ENCODE measurements at regions not wholly inside any gene's neighbourhood (a gene's known extent, or its start where the extent isn't known, plus 50 kb on each side); places are given as distances from the start of the nearest gene placed in this dataset.
"Not testable (repeated sequence)": the region's sequence is repeated elsewhere in the genome, so short reads cannot be mapped to it uniquely, and the experiment has no call there.

DNA sequence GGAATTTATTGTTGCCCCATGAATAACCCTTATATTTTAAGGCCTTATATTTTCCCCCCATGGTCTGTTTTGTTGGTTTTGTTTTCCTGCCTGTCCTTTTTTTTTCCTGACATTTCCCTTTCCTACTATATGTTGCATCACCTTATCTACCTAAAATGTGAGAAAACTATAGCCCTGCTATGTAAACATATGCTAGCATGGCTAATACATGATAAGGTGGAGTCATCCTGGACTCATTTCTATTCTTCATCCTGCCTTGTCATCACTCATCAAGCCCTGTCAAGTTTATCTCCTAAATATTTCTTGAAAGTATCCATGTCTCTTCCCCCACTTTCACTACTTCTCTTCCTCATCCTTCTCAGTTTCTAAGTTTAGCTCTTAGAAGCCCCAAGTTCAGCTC, 2168.8 kb upstream of the RAG2 start:
- peaks cover 2% of the 10 kb centered on the region for H3K27me3 Mint-ChIP-seq (ENCODE audit: unreplicated experiment)
- H3K27ac Mint-ChIP-seq (ENCODE audit: unreplicated experiment), result no peak overlapping the region
- DNase-seq (ENCODE audit: low spot score), result no peak
- TF ChIP-seq CTCF (IDR thresholded peaks at IDR 0.05; ENCODE audit: unreplicated experiment), result no peak
- peaks cover 5% of the 10 kb centered on the region for H3K9me3 Mint-ChIP-seq (ENCODE audit: unreplicated experiment)
- no peaks in the 10 kb centered on the region for H3K4me1 Mint-ChIP-seq (ENCODE audit: unreplicated experiment)
- H3K4me3 Mint-ChIP-seq (ENCODE audit: unreplicated experiment), result no peak overlapping the region
- no peaks in the 10 kb centered on the region for H3K36me3 Mint-ChIP-seq (ENCODE audit: low read depth, unreplicated experiment)

GRCh38 chr11:38759394-38759793, 2161.4 kb upstream of the RAG2 start:
- DNase-seq (ENCODE audit: low spot score), result no peak
- H3K4me3 Mint-ChIP-seq (ENCODE audit: unreplicated experiment), result no peak overlapping the region
- no peaks in the 10 kb centered on the region for H3K9me3 Mint-ChIP-seq (ENCODE audit: unreplicated experiment)
- TF ChIP-seq CTCF (IDR thresholded peaks at IDR 0.05; ENCODE audit: unreplicated experiment), result no peak
- H3K4me1 Mint-ChIP-seq (ENCODE audit: unreplicated experiment), result peaks cover 3% of the 10 kb centered on the region
- no peak overlapping the region for H3K27ac Mint-ChIP-seq (ENCODE audit: unreplicated experiment)
- H3K36me3 Mint-ChIP-seq (ENCODE audit: low read depth, unreplicated experiment), result no peaks in the 10 kb centered on the region
- H3K27me3 Mint-ChIP-seq (ENCODE audit: unreplicated experiment), result no peaks in the 10 kb centered on the region

- TF ChIP-seq CTCF (IDR thresholded peaks at IDR 0.05; ENCODE audit: unreplicated experiment), result no peak
- Mint-ChIP-seq H3K4me1 (ENCODE audit: unreplicated experiment) (peaks cover 3% of the 10 kb centered on the region), H3K4me3 (ENCODE audit: unreplicated experiment) (no peak overlapping the region), H3K9me3 (ENCODE audit: unreplicated experiment) (no peaks in the 10 kb centered on the region), H3K27me3 (ENCODE audit: unreplicated experiment) (no peaks in the 10 kb centered on the region), H3K36me3 (ENCODE audit: low read depth, unreplicated experiment) (no peaks in the 10 kb centered on the region), H3K27ac (ENCODE audit: unreplicated experiment) (no peak overlapping the region)
- DNase-seq (ENCODE audit: low spot score), result no peak
Measured at GRCh38 chr11:38756537-38756936, 2158.5 kb upstream of the RAG2 start.

DNA sequence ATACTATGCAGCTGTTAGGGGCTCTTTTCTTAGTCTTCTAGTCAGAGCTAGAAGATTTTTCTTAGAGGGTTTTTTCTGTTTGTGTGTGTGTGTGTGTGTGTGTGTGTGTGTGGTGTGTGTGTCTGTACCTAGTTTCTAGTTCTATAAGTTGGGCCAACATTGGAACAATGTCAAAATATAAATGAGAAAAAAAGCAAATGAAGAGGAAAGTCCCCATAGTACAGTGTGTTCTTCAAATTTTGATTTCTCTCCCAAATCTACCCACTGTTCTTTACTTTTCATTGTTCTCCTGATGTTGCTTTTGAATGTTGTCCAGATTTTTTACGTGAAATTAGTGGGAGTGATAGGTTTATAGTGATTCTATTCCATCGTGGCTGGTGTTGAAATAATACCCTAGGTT, 2153.4 kb upstream of the RAG2 start:
- Mint-ChIP-seq H3K4me3 (ENCODE audit: unreplicated experiment) (no peak overlapping the region), H3K4me1 (ENCODE audit: unreplicated experiment) (no peaks in the 10 kb centered on the region), H3K9me3 (ENCODE audit: unreplicated experiment) (no peaks in the 10 kb centered on the region), H3K27me3 (ENCODE audit: unreplicated experiment) (peaks cover 1% of the 10 kb centered on the region), H3K36me3 (ENCODE audit: low read depth, unreplicated experiment) (no peaks in the 10 kb centered on the region), H3K27ac (ENCODE audit: unreplicated experiment) (no peak overlapping the region)
- TF ChIP-seq CTCF (IDR thresholded peaks at IDR 0.05; ENCODE audit: unreplicated experiment), result no peak
- DNase-seq (ENCODE audit: low spot score), result no peak

DNA sequence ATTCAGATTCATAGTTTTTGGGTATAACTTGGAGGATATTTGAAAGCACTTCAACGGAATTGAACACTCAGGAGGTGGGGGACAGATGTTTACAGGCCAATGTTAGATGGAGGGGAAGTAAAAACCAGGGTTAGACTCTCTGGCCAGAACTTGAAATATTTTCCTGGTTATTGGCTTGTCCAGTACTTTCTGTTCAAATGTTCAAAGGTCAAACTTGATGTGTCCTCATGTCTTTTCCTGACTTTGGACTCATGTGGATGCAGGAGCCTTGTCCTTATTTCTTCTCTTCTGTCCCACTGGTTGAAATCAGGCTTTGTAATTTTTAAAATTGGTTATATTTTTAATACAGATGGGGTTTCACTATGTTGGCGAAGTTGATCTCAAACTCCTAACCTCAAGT, 2148.5 kb upstream of the RAG2 start:
- not testable (repeated sequence) for H3K36me3 Mint-ChIP-seq (ENCODE audit: low read depth, unreplicated experiment); H3K4me3 Mint-ChIP-seq (ENCODE audit: unreplicated experiment); H3K27ac Mint-ChIP-seq (ENCODE audit: unreplicated experiment); DNase-seq (ENCODE audit: low spot score); H3K27me3 Mint-ChIP-seq (ENCODE audit: unreplicated experiment); H3K9me3 Mint-ChIP-seq (ENCODE audit: unreplicated experiment); H3K4me1 Mint-ChIP-seq (ENCODE audit: unreplicated experiment)

- no peak for DNase-seq (ENCODE audit: low spot score)
- no peak overlapping the region for H3K4me3 Mint-ChIP-seq (ENCODE audit: unreplicated experiment)
- no peak overlapping the region for H3K27ac Mint-ChIP-seq (ENCODE audit: unreplicated experiment)
- H3K9me3 Mint-ChIP-seq (ENCODE audit: unreplicated experiment), result no peaks in the 10 kb centered on the region
- H3K27me3 Mint-ChIP-seq (ENCODE audit: unreplicated experiment), result peaks cover 1% of the 10 kb centered on the region
- no peak for TF ChIP-seq CTCF (IDR thresholded peaks at IDR 0.05; ENCODE audit: unreplicated experiment)
- H3K36me3 Mint-ChIP-seq (ENCODE audit: low read depth, unreplicated experiment), result no peaks in the 10 kb centered on the region
- H3K4me1 Mint-ChIP-seq (ENCODE audit: unreplicated experiment), result no peaks in the 10 kb centered on the region
Measured at GRCh38 chr11:38723361-38723760, 2125.3 kb upstream of the RAG2 start.
